GM13977 (cell line): ENCODE measurements at regions not wholly inside any gene's neighbourhood (a gene's known extent, or its start where the extent isn't known, plus 50 kb on each side); places are given as distances from the start of the nearest gene placed in this dataset.

Source experiments
- DNase-seq: peaks from one replicate; pipeline ENCODE4 v3.0.0; 2012; ENCODE audit warnings: low spot score
- in situ Hi-C: fragments of 300-500 bp; cut with MboI; formaldehyde crosslinking; loops from one replicate; pipeline ENCODE4 v1.12.0; 2022; ENCODE audit warnings: low sequenced_read_pairs, low pct_unique_long_range_greater_than_20kb, mixed read lengths, inconsistent platforms; ENCODE audit not compliant: unreplicated experiment
- TF ChIP-seq, protein P1 (sequence below): IDR thresholded peaks from 2 replicates; pipeline ENCODE4 v1.5.1; 2012; ENCODE audit warnings: mild to moderate bottlenecking, control low read depth; ENCODE audit not compliant: insufficient read depth; ENCODE audit errors: extremely low read depth, missing control alignments

DNA sequence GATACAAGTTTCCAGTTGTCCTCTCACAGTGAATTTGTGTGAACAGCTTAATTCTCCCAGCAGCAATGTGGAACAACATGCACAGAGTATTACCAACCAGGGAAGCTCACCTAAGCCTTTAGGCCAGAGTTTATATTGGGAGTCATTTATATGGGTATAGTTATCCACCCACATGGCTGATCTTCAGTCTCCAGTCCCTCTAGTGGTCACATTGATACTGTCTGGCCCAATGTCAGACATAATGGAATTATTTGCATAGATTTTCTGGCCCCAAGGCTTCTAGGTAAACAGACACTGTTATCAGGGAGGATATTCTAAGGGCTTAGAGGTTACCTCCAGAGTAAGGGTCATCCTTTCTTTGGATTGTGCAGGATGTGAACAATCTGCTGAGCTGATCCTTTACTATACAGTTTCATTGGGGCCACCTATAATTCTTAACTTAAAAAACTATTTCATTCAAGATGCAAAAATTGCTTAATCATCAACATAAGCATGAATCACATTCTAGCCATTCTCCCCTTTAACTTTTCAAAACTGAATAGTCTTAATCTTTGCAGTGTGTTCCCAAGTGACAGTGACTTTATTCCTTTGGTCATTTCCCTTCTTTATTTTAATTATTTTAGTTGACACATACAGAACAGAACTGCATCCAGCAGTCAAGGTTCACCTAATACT lies 210.9 kb downstream of the LTN1 start:
- TF ChIP-seq, protein P1, sequence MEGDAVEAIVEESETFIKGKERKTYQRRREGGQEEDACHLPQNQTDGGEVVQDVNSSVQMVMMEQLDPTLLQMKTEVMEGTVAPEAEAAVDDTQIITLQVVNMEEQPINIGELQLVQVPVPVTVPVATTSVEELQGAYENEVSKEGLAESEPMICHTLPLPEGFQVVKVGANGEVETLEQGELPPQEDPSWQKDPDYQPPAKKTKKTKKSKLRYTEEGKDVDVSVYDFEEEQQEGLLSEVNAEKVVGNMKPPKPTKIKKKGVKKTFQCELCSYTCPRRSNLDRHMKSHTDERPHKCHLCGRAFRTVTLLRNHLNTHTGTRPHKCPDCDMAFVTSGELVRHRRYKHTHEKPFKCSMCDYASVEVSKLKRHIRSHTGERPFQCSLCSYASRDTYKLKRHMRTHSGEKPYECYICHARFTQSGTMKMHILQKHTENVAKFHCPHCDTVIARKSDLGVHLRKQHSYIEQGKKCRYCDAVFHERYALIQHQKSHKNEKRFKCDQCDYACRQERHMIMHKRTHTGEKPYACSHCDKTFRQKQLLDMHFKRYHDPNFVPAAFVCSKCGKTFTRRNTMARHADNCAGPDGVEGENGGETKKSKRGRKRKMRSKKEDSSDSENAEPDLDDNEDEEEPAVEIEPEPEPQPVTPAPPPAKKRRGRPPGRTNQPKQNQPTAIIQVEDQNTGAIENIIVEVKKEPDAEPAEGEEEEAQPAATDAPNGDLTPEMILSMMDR, result peak; percentile 16
- DNase-seq, result no peak
- in situ Hi-C loops, result no loop called here

DNA sequence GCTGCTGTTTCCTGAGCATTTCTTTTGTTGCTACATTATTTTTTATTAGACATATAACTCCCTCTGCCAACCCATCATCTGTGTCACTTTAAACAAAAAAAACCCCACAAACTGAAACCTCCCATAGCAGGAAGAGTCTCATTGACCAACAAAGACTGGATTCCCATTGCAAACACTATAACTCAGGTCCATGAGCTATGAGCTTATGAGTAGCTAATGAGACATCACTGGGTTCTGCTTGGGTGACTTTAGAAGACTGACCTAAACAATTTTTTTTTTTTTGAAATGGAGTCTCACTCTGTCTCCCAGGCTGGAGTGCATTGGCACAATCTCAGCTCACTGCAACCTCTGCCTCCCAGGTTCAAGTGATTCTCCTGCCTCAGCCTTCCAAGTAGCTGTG lies 212.8 kb downstream of the LTN1 start:
- in situ Hi-C loops, result no loop called here
- TF ChIP-seq, protein P1, result no peak
- DNase-seq, result no peak

- in situ Hi-C loops, result no loop called here
- TF ChIP-seq, protein P1, result no peak
- no peak for DNase-seq
Measured at GRCh38 chr21:28776251-28776650, 216.4 kb downstream of the LTN1 start.

- DNase-seq, result no peak
- TF ChIP-seq, protein P1, result no peak
- in situ Hi-C loops, result no loop called here
Measured at GRCh38 chr21:28775071-28775470, 217.6 kb downstream of the LTN1 start.

DNA sequence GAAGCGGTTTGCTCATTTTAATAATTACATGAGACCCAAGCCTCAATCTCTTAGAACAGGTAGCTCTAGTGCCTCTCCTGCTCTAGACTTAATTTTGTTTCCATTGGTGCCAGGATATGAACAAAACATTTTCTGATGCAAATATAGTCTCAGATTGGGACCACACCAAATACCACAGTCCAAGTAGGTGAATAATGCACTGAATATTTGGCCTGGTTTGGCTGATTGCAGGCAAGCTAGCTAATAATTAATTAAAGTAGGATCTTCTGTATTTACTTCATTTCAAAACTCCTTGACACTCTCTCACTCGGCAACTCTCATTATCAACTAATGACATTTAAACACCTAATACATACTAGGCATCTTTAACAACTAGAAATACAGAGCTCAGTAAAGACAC lies 219.6 kb downstream of the LTN1 start:
- no peak for DNase-seq
- TF ChIP-seq, protein P1, result no peak
- in situ Hi-C loops, result no loop called here

DNA sequence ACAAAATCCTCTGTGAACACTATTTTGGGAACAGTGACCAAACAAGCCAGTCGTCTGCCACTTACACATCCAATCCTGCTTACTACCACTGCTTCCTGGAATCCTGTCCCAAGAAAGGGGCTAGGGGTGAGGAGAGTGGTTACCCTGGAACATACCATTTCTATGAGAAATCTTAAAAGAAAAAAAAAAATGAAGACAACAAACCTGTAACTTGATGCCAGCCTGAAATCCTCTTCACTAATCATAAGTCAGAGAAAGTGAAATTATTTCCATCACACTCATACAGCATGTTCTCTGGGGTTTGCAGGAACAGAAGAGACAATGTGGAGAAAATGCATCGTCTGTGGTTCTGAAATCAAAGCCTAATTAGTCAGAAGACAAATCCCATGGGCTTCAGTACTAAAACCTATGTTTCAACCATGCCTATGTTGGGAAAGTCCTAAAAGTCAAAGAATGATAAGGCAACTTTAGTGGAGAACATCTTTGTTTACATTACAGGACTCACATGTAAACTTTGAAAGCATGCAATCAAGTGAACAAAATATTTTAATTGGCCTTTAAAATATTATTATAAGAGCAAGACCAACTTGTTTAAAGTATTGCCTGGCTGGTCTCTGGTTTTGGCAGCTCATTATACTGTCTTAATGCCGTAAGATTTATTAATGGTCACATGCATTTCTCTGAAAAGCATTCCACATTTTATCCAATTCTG lies 220.7 kb downstream of the LTN1 start:
- in situ Hi-C loops, result no loop called here
- TF ChIP-seq, protein P1, result no peak
- no peak for DNase-seq
